IMR-90 (cell line): ENCODE measurements at regions not wholly inside any gene's neighbourhood (a gene's known extent, or its start where the extent isn't known, plus 50 kb on each side); places are given as distances from the start of the nearest gene placed in this dataset.

Experiments used
- CEBPB ChIP-seq: IDR thresholded peaks from 2 replicates; pipeline ENCODE4 v1.6.1; 2012; ENCODE audit warnings: low read depth, low read length, improper control_type of control experiment
- CHD1 ChIP-seq: IDR thresholded peaks from 2 replicates; pipeline ENCODE4 v1.6.1; 2012; ENCODE audit warnings: low read depth, low read length, improper control_type of control experiment
- CTCF ChIP-seq: conservative IDR thresholded peaks from 2 replicates; pipeline ENCODE4 v1.5.1; 2012; ENCODE audit warnings: mild to moderate bottlenecking, low read depth, low read length, improper control_type of control experiment
- ELK1 ChIP-seq: fragments of 150-350 bp; IDR thresholded peaks from 2 replicates; pipeline ENCODE4 v1.6.1; 2016; ENCODE audit warnings: low read depth, mild to moderate bottlenecking, low read length, moderate library complexity, borderline replicate concordance
- FOS ChIP-seq: fragments of 150-350 bp; IDR thresholded peaks from 2 replicates; pipeline ENCODE4 v1.6.1; 2016; ENCODE audit warnings: low read depth, low read length
- MAFK ChIP-seq: IDR thresholded peaks from 2 replicates; pipeline ENCODE4 v1.6.1; 2012; ENCODE audit warnings: low read depth, low read length, improper control_type of control experiment
- MXI1 ChIP-seq: IDR thresholded peaks from 2 replicates; pipeline ENCODE4 v1.6.1; 2012; ENCODE audit warnings: low read depth, mild to moderate bottlenecking, low read length, moderate library complexity, borderline replicate concordance
- POLR2A ChIP-seq: IDR thresholded peaks from 2 replicates; pipeline ENCODE4 v1.6.1; 2012; ENCODE audit warnings: mild to moderate bottlenecking, low read depth, low read length
- RAD21 ChIP-seq: IDR thresholded peaks from 2 replicates; pipeline ENCODE4 v1.6.1; 2012; ENCODE audit warnings: low read length, improper control_type of control experiment
- RCOR1 ChIP-seq: IDR thresholded peaks from 2 replicates; pipeline ENCODE4 v1.6.1; 2012; ENCODE audit warnings: mild to moderate bottlenecking, low read length, improper control_type of control experiment; ENCODE audit not compliant: insufficient replicate concordance
- RFX5 ChIP-seq: IDR thresholded peaks from 2 replicates; pipeline ENCODE4 v1.8.0; 2012; ENCODE audit warnings: low read depth, mild to moderate bottlenecking, low read length, moderate library complexity
- SMC3 ChIP-seq: fragments of 150-350 bp; IDR thresholded peaks from 2 replicates; pipeline ENCODE4 v1.6.1; 2016; ENCODE audit warnings: low read depth, mild to moderate bottlenecking, antibody characterized with exemption, low read length, moderate library complexity
- TF ChIP-seq, protein P1 (sequence below): fragments of 150-350 bp; IDR thresholded peaks from 2 replicates; pipeline ENCODE4 v1.6.1; 2017; ENCODE audit warnings: mild to moderate bottlenecking, antibody characterized with exemption, low read length, low read depth

DNA sequence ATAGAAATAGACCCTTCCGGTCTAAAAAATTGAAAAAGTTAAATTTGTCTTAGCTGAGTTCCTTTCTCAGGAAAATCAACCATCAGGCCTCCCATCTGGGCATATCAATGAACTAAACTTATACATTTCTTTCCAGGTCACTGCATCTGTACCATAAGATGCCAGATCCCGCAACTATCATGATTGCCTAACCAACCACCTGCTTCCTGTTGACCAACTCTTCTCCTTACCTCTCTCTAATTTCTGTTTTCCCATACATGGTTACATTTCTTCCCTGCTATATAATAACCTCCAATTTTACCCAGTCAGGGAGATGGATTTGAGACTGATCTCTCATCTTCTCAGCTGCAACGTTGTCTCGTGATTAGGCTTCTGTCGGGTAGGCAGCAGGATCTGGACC, 228.7 kb downstream of the FSIP2 start:
- TF ChIP-seq POLR2A (no peak), ELK1 (no peak), CTCF (no peak), RCOR1 (no peak), CHD1 (no peak), MAFK (no peak), SMC3 (no peak), MXI1 (no peak), RFX5 (no peak), RAD21 (no peak), FOS (no peak), CEBPB (no peak)
- TF ChIP-seq, protein P1, sequence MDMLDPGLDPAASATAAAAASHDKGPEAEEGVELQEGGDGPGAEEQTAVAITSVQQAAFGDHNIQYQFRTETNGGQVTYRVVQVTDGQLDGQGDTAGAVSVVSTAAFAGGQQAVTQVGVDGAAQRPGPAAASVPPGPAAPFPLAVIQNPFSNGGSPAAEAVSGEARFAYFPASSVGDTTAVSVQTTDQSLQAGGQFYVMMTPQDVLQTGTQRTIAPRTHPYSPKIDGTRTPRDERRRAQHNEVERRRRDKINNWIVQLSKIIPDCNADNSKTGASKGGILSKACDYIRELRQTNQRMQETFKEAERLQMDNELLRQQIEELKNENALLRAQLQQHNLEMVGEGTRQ: no peak
